ENCODE measurements at regions not wholly inside any gene's neighbourhood (a gene's known extent, or its start where the extent isn't known, plus 50 kb on each side); places are given as distances from the start of the nearest gene placed in this dataset.

GRCh38 chr16:59173408-59173831 lies 439.3 kb upstream of the GOT2 start:
- TF ChIP-seq CEBPB (IDR thresholded peaks at IDR 0.05), result no peak
- no peak for TF ChIP-seq REST (IDR thresholded peaks at IDR 0.05; ENCODE audit: low read depth)
- no peak for TF ChIP-seq MAX (IDR thresholded peaks at IDR 0.05)
- TF ChIP-seq TEAD4 (IDR thresholded peaks at IDR 0.05), result no peak
- no peak for TF ChIP-seq ZBTB7A (IDR thresholded peaks at IDR 0.05; ENCODE audit: low read depth)
- no peak for TF ChIP-seq CREB1 (IDR thresholded peaks at IDR 0.05; ENCODE audit: low read depth)
- TF ChIP-seq RAD21 (IDR thresholded peaks at IDR 0.05; ENCODE audit: low read depth), result no peak
- no peak for TF ChIP-seq TAF1 (IDR thresholded peaks at IDR 0.05; ENCODE audit: low read depth)
- TF ChIP-seq NFIC (IDR thresholded peaks at IDR 0.05), result no peak
- no peak for TF ChIP-seq EP300 (IDR thresholded peaks at IDR 0.05; ENCODE audit: borderline replicate concordance)
- TF ChIP-seq FOXM1 (IDR thresholded peaks at IDR 0.05; ENCODE audit: borderline replicate concordance, low read depth), result no peak
